DMS79 treated with DMSO at 0.1 percent for 48 hours (cell line): ENCODE measurements at regions not wholly inside any gene's neighbourhood (a gene's known extent, or its start where the extent isn't known, plus 50 kb on each side); places are given as distances from the start of the nearest gene placed in this dataset.
"Not testable (repeated sequence)": the region's sequence is repeated elsewhere in the genome, so short reads cannot be mapped to it uniquely, and the experiment has no call there.

Experiments
- DNase-seq: peaks from one replicate; lab custom pipeline; 2025; lab: John Stamatoyannopoulos, UW

GRCh38 chr1:30001011-30001731 lies 722.2 kb downstream of the MATN1 start:
- no peak for DNase-seq

- no peak for DNase-seq
Measured at GRCh38 chr1:30000266-30000665, 723.1 kb downstream of the MATN1 start.

- DNase-seq, result no peak
Measured at GRCh38 chr1:29999595-29999994, 723.8 kb downstream of the MATN1 start.

- DNase-seq, result no peak
Measured at GRCh38 chr1:29998686-29999085, 724.7 kb downstream of the MATN1 start.

- not testable (repeated sequence) for DNase-seq
Measured at GRCh38 chr1:29997818-29998217, 725.6 kb downstream of the MATN1 start.

- DNase-seq, result no peak
Measured at GRCh38 chr1:29993950-29994349, 729.4 kb downstream of the MATN1 start.

GRCh38 chr1:29991815-29992214 lies 731.6 kb downstream of the MATN1 start:
- no peak for DNase-seq

GRCh38 chr1:29991025-29991424 lies 732.4 kb downstream of the MATN1 start:
- DNase-seq, result no peak

- no peak for DNase-seq
Measured at GRCh38 chr1:29990304-29990703, 733.1 kb downstream of the MATN1 start.

GRCh38 chr1:29986986-29987385 lies 736.4 kb downstream of the MATN1 start:
- DNase-seq, result no peak

GRCh38 chr1:29985606-29985945 lies 737.8 kb downstream of the MATN1 start:
- DNase-seq, result peak; percentile 89

GRCh38 chr1:29984862-29985605 lies 738.4 kb downstream of the MATN1 start:
- DNase-seq, result peak; percentile 89

GRCh38 chr1:29984166-29984861 lies 739.1 kb downstream of the MATN1 start:
- peak; percentile 96 for DNase-seq

- no peak for DNase-seq
Measured at GRCh38 chr1:29983321-29983720, 740.1 kb downstream of the MATN1 start.

- DNase-seq, result no peak
Measured at GRCh38 chr1:29981586-29982239, 741.7 kb downstream of the MATN1 start.

- no peak for DNase-seq
Measured at GRCh38 chr1:29977550-29977949, 741.2 kb downstream of the PTPRU start.

GRCh38 chr1:29975036-29975694 lies 738.8 kb downstream of the PTPRU start:
- DNase-seq, result no peak

GRCh38 chr1:29974316-29974724 lies 738.0 kb downstream of the PTPRU start:
- DNase-seq, result no peak

- no peak for DNase-seq
Measured at GRCh38 chr1:29973406-29973805, 737.1 kb downstream of the PTPRU start.

GRCh38 chr1:29972421-29973053 lies 736.2 kb downstream of the PTPRU start:
- DNase-seq, result no peak

GRCh38 chr1:29971703-29972102 lies 735.4 kb downstream of the PTPRU start:
- no peak for DNase-seq
